ENCODE measurements at regions not wholly inside any gene's neighbourhood (a gene's known extent, or its start where the extent isn't known, plus 50 kb on each side); places are given as distances from the start of the nearest gene placed in this dataset.

GRCh38 chr2:67018301-67018700, 378.8 kb upstream of the ETAA1 start:
- TF ChIP-seq CTCF (IDR thresholded peaks at IDR 0.05 in 4 of 5, conservative IDR thresholded peaks at IDR 0.05 in 1 of 5) (no peak), POLR2A (IDR thresholded peaks at IDR 0.05) (no peak)
